ENCODE measurements at regions not wholly inside any gene's neighbourhood (a gene's known extent, or its start where the extent isn't known, plus 50 kb on each side); places are given as distances from the start of the nearest gene placed in this dataset.

DNA sequence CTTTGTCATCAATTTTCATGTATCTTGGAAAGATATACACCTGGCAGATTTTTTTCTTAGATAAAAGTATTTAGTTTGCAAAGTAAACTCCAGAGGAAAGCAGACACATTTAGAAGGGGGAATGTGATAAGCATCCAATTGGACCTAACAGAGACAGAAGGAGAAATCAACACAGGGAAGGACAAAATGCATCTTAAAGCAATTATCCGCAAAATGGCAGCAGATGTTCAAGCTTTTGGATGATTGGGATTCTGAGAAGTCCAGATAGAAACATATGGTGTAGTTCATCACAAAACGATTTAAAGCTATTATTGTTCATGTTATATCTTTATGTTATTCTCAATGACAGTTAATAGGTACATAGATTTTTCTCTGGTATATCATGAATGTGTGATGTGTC is 1153.1 kb upstream of the B3GALT2 start:
- no peak overlapping the region for H3K4me3 ChIP-seq
- ATAC-seq = no peak
- H3K9me3 ChIP-seq = no peaks in the 10 kb centered on the region
- no peaks in the 10 kb centered on the region for H3K4me1 ChIP-seq
- DNase-seq = no peak
- H3K27me3 ChIP-seq (ENCODE audit: low read depth) = no peaks in the 10 kb centered on the region
- H3K27ac ChIP-seq = no peak overlapping the region
- TF ChIP-seq, protein P1, sequence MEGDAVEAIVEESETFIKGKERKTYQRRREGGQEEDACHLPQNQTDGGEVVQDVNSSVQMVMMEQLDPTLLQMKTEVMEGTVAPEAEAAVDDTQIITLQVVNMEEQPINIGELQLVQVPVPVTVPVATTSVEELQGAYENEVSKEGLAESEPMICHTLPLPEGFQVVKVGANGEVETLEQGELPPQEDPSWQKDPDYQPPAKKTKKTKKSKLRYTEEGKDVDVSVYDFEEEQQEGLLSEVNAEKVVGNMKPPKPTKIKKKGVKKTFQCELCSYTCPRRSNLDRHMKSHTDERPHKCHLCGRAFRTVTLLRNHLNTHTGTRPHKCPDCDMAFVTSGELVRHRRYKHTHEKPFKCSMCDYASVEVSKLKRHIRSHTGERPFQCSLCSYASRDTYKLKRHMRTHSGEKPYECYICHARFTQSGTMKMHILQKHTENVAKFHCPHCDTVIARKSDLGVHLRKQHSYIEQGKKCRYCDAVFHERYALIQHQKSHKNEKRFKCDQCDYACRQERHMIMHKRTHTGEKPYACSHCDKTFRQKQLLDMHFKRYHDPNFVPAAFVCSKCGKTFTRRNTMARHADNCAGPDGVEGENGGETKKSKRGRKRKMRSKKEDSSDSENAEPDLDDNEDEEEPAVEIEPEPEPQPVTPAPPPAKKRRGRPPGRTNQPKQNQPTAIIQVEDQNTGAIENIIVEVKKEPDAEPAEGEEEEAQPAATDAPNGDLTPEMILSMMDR (IDR thresholded peaks at IDR 0.05) = no peak
- no peaks in the 10 kb centered on the region for H3K36me3 ChIP-seq
- intact Hi-C loops (cut with DNase I) = no loop called here

DNA sequence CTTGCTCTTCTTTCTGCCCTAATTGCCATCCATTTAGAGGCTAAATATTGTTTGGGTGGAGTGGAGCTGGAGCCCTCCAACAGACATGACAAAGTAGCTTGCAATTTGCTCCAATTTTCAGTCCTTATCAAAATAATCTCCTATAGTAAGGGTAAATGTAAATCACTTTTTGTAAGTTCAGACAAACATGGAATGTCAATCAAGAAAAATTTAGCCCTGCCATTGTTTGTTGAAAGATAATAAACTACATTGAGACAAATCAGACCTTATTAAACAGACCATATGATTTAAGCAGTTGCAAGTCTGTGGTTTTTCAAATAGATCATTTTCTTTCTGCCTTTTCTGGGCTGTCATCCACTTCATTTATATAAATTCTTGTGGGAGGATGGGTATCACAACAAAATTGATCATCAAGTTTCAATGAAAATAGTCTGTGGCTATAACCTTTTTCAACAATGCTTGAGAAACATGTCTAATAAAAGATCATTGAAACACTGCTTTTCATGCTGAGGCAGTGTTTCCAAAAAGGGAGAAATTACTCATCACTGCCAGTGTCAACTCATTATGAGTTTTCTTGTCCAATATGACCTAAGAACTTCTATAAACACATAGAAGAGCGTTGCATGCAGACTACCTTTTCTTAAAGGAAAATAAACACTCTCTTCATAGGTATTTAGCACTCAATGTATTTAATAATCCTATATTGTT is 1152.0 kb upstream of the B3GALT2 start:
- ATAC-seq (no peak), DNase-seq (no peak)
- no peak overlapping the region for H3K4me3 ChIP-seq
- no peaks in the 10 kb centered on the region for H3K4me1 ChIP-seq
- H3K36me3 ChIP-seq = no peaks in the 10 kb centered on the region
- TF ChIP-seq, protein P1 (IDR thresholded peaks at IDR 0.05) = no peak
- H3K27ac ChIP-seq = no peak overlapping the region
- no peaks in the 10 kb centered on the region for H3K27me3 ChIP-seq (ENCODE audit: low read depth)
- no peaks in the 10 kb centered on the region for H3K9me3 ChIP-seq
- intact Hi-C loops (cut with DNase I) = no loop called here

DNA sequence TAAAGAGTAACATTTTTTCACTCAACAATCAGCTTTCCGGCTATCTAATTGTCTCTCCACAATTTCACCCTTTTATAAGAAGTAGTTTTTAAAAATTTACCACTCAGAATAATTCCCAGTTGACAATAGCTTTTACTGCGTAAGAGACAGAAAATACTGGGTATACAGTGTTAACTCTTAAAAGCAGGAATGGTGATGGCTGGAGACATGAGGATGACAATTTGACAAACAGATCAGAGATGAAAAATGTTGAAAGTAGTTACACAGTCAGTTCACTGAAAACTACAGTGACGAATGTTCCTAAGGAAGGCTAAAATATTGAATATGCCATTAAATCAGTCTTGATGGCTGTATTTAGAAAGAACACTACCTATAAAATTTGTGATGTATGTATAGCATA is 1146.8 kb upstream of the B3GALT2 start:
- intact Hi-C loops (cut with DNase I) = no loop called here
- Histone ChIP-seq H3K4me3 (no peak overlapping the region), H3K9me3 (no peaks in the 10 kb centered on the region), H3K4me1 (no peaks in the 10 kb centered on the region), H3K27ac (no peak overlapping the region), H3K36me3 (no peaks in the 10 kb centered on the region), H3K27me3 (ENCODE audit: low read depth) (no peaks in the 10 kb centered on the region)
- TF ChIP-seq, protein P1 (IDR thresholded peaks at IDR 0.05) = no peak
- no peak for DNase-seq
- no peak for ATAC-seq

DNA sequence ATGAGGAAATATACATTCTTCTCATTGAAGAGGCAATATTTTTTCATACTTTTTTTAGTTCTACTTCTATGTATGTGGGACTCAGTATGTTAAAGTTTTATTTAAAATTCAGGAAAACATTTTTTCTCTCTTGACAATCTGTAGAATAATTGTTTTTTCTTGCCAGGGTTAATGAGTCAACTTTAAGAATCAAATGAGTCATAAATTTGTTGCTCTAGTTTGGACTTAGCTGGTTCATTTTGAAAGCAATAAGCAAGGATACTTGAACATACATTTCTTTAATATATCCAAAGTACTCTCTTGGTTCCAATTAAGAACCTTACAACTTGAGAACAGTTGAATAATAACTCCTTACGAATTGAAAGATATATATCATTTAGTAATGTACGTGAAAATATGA is 1145.3 kb upstream of the B3GALT2 start:
- ATAC-seq (no peak), DNase-seq (no peak)
- TF ChIP-seq, protein P1 (IDR thresholded peaks at IDR 0.05) = no peak
- H3K9me3 ChIP-seq = no peaks in the 10 kb centered on the region
- H3K27me3 ChIP-seq (ENCODE audit: low read depth) = no peaks in the 10 kb centered on the region
- no peak overlapping the region for H3K27ac ChIP-seq
- no peaks in the 10 kb centered on the region for H3K36me3 ChIP-seq
- intact Hi-C loops (cut with DNase I) = no loop called here
- H3K4me3 ChIP-seq = no peak overlapping the region
- H3K4me1 ChIP-seq = no peaks in the 10 kb centered on the region

DNA sequence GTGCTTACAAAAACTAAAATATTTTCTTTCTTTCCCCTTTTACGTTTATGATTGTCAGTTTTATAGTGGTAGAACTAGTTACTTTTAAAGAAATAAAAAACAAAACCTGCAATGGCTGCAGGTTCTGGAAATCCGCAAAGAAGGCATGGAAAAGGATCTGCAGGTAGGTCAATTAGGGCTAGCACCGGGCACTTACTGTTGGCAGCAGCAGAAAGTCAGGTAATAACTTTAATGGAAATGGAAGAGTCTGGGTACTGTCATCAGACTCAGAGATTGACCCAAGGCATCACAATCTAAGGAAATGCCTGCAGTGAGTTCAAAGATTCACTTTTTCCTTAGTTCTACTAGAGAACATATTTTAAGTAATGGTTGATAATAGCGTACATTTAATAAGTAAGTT is 1136.3 kb upstream of the B3GALT2 start:
- intact Hi-C loops (cut with DNase I) = no loop called here
- Histone ChIP-seq H3K4me1 (no peaks in the 10 kb centered on the region), H3K9me3 (no peaks in the 10 kb centered on the region), H3K27me3 (ENCODE audit: low read depth) (no peaks in the 10 kb centered on the region), H3K36me3 (no peaks in the 10 kb centered on the region), H3K27ac (no peak overlapping the region), H3K4me3 (no peak overlapping the region)
- DNase-seq (no peak), ATAC-seq (no peak)
- TF ChIP-seq, protein P1 (IDR thresholded peaks at IDR 0.05) = no peak
